MV-4-11 (cell line): ENCODE measurements at regions not wholly inside any gene's neighbourhood (a gene's known extent, or its start where the extent isn't known, plus 50 kb on each side); places are given as distances from the start of the nearest gene placed in this dataset.
"Not testable (repeated sequence)": the region's sequence is repeated elsewhere in the genome, so short reads cannot be mapped to it uniquely, and the experiment has no call there.

Experiments used
- DNase-seq: peaks from one replicate; lab custom pipeline; 2025; lab: John Stamatoyannopoulos, UW

GRCh38 chr12:68509242-68509641, 101.5 kb upstream of the RAP1B start:
- DNase-seq: no peak

DNA sequence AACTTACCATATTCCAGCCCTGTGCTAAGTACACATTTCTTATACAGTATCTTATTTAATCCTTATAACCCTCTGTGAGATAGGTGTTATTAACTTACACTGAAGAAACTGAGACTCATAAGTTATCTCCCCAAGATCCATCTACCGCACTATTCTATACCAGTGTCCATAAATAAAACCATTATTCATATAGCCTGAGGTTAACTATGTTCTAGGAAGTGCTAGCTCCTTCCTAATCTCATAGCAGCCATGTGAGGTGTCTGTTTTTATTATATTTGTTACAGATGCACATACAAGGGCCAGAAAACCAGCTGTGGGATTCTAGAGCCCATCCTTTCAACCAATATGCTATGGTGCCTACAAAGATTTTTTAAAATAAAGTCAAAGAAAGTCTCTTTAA, 100.3 kb upstream of the RAP1B start:
- no peak for DNase-seq

DNA sequence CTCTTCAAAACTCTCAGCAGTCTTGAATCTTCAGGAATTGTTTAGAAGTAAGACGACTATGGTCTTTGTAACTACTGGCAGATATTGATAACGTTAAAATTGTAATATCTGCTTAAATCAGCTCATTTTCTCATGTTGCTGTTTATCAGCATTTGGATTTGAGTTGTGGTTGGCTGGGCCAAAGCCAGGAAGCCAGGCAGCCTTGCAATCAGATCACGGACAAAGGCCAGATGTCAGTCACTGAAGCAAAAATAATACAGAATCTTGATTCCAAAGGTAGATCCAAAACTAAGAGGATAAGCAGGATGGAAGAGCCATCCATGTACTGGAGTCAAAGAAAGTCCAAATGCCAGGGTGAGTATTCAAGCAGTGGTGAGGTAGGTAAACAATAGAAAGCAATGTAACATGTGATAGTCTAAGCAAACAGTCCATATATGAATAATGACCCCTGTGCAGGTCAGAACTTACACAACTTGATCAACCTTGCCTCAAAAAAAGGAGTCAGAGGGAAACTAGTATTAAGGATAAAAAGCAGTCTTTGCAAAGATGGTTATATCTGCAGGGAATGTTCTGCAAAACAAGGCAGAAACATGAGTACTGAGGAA, 95.8 kb upstream of the RAP1B start:
- no peak for DNase-seq

DNA sequence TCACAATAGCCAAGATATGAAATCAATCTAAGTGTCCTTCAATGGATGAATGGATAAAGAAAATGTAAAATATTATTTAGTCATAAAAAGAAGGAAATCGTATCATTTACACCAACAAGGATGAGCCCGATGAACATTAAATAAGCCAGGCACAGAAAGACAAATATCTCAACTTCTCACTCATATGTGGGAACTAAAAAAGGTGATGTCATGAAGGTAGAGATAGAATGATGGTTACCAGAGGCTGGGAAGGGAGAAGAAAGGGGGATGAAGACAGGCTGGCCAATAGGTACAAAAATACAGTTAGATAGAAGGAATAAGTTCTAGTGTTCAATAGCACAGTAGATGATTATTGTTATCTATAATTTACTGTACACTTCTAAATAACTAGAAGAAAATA, 94.9 kb upstream of the RAP1B start:
- DNase-seq: no peak

- DNase-seq: no peak
Measured at GRCh38 chr12:68521321-68521839, 89.3 kb upstream of the RAP1B start.

DNA sequence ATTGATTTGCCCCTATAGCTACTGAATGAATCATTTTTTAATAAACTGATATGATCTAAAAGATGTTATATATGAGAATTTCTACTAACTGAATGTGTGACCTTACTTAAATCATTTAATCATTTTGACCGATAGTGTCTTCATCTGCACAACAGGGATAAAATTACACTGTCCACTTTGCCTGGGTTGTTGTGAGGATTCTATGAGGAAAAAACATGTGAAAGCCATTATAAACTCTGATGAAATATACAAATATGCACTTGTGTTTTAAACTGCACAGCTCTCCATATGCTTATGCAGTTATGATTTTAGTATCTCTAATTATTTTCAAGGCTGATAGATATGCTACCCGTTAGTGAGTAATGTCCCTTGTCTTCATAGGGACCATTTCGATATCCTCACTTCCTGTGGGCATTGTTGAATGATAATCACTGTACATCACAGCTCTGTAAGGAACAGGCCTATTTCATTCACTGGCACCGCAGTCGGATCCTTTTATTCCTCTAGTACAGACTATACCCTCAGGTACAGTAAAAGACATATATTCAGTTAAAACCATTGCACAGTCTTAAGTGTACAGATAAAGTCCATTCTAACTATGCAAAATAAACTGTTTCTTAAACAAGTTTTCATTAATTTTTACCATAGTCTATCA, 88.7 kb upstream of the RAP1B start:
- DNase-seq: no peak

GRCh38 chr12:68529466-68529865, 81.2 kb upstream of the RAP1B start:
- DNase-seq: no peak

- no peak for DNase-seq
Measured at GRCh38 chr12:68529869-68530268, 80.8 kb upstream of the RAP1B start.

- DNase-seq: no peak
Measured at GRCh38 chr12:68530299-68530698, 80.4 kb upstream of the RAP1B start.

DNA sequence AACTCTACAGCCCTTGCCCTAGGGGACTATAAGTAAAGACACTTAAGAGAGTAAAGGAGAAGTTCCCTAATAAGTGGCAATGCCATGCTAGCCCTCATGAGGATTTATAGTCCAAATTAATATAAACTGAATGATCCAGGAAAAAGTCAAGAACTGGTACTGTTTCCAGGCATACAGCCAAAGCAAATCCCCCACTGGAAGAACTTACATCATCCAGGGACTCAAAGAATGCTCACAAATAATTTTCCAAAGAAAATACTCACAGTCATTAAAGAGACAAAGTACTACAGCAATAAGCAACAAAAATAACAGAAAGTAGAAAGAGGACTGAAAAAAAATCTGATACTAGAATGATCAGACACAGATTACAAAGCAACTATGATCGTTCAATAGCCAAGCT, 79.7 kb upstream of the RAP1B start:
- DNase-seq: no peak

DNA sequence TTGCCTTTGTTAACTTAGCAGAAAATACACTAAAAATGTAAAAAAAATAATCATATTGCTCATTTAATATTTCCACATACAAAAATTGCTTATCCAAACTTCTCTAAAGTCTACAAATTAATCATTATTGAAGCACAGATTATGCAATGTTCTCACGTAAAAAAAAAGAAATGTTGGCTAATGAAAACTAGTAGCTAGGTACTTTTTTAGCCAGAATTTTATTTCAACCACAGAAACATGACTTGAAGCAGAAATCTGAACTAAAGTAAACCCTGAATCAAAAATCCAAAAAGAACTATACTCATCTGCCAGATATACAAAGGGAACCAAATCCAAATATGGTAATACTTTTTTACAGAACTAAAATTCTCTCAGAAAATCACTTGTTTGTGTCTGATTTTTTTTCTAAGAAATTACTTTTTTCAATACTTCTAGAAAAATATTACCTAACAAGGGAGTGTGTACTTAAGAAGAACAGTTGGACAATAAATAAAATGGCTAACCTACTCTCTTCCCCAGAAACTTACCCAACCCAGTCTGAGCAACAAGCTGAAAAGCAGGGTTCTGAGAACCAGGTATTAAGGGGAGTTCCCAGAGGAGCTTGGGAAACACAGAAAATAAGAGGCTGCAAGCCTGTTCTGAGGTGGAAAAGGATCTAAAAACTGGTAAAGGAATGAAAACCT, 78.4 kb upstream of the RAP1B start:
- no peak for DNase-seq

DNA sequence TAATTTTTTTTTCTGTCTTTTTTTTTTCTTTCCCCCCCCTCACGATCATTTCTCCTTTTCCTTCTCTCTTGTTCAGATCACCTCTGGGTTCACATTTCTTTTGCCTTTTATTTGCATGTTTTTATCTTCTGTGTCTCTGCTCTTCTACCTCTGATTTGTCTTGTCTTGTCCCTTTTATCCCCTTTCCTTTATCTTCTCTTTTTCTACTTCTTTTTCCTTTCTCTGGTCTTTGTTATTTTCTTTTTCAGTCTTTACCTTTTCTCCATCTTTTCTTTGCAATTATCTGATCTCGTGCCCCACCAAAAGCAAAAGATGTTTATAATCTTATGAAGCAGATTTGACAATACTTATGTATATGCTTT, 77.8 kb upstream of the RAP1B start:
- no peak for DNase-seq

DNA sequence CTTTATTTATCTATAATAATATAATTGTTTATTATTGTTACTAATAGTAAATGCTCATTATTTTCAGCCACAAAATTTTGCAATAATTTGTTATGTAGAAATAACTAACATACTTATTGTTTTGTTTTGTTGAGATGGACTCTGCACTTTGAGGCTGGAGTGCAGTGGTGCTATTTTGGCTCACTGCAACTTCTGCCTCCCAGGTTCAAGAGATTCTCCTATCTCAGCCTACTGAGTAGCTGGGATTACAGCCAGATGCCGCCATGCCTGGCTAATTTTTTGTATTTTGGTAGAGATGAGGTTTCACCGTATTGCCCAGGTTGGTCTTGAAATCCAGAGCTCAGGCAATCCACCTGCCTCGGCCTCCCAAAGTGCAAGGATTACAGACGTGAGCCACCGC, 76.6 kb upstream of the RAP1B start:
- DNase-seq: no peak

DNA sequence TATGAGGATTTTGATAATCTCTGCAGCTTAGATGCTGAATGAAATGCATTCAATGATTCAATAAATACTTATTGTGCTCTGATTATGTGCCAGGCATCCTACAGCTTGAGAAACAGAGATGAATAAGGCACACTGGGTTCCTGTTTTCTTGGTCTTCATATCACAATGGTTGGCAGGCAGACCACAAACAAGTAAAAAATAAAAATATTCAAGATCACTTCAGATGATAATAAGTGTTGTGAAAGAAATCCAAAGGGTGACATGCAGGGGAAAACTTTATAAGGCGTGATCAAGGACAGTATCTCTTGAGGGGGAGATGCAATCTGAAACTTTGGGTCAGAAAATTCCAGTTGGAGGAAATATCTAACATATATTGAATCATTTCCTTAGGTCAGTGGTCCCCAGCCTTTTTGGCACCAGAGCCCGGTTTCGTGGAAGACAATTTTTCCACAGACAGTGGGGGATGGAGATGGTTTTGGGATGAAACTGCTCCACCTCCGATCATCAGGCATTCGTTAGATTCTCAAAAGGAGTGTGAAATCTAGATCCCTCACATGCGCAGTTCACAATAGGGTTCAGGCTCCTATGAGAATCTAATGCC, 73.7 kb upstream of the RAP1B start:
- DNase-seq: peak; percentile 22

- DNase-seq: no peak
Measured at GRCh38 chr12:68537571-68537970, 73.1 kb upstream of the RAP1B start.

DNA sequence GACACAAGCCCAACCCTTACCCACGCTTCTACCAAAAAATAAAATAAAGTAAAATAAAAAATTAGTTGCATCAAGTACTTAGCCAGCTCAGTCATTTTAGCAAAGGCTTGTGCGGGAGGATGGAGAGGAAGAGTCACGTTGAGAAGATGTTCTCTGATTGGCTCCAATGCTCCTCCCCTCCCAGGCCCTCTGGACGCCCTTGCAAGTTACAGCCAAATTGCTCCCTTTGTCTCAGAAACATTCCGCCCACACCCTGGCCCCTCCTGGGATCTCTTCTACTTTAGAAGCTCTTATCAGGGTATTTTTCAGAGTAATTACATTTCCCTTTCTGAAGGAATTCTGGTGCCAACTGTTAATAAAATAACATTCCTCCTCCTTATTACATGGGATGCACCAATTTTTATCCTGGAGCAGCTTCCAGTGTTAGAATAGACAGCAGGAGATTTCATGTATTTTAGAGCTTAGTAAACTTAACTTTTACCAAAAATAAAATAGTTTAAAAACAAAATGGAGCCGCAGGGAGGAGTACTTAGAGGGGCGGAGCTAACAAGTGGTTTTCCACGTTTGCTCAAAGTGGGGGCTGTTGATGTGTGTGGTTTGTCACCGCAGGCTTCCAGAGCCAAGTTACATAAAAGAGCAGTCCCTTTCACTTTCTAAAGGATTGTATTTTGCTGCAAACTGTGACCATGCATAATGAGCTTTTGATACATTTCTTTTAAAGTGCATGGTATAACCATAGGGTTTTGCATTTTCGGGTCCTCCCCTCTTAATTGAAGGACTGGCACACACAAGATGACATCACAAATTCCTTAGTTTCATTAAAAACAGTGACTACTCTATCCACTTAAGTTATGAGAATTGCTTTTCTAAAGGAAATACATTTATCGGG, 71.7 kb upstream of the RAP1B start:
- peak; percentile 96 for DNase-seq

GRCh38 chr12:68539615-68539952, 71.1 kb upstream of the RAP1B start:
- DNase-seq: no peak

DNA sequence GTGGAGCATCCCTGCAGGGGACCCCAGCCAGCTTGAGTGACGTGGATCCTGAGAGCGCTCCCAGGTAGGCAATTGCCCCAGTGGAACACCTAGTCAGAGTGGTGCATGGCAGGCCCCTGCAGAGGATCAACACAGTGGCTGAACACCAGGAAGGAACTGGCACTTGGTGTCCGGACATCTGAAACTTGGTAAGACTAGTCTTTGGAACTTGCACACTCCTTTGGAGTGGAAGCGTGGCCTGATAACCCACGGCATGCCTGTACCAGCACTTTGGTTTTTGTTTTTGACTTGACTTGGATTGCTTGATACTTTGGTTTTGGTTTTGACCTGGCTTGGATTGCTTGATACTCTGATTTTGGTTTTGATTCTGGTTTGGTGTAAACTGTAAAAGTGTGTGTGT, 69.9 kb upstream of the RAP1B start:
- DNase-seq: not testable (repeated sequence)

GRCh38 chr12:68547318-68547717, 63.4 kb upstream of the RAP1B start:
- DNase-seq: peak; percentile 5

DNA sequence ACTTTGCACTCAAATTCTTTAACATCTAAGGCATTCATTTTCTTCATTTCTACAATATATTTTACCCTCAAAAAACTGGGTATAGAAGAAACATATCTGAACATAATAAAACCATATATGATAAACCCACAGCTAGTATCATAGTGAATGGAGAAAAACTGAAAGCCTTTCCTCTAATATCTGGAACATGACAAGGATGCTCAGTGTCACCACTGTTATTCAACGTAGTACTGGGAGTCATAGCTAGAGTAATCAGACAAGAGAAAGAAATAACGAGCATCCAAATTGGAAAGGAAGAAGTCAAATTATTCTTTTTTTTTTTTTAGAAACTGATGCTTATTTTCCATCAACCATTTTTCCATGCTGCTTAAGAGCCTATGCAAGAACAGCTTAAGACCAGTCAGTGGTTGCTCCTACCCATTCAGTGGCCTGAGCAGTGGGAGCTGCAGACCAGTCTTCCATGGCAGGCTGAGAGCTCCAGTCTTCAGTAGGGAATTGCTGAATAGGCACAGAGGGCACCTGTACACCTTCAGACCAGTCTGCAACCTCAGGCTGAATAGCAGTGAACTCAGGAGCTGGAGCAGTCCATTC, 58.0 kb upstream of the RAP1B start:
- DNase-seq: not testable (repeated sequence)

DNA sequence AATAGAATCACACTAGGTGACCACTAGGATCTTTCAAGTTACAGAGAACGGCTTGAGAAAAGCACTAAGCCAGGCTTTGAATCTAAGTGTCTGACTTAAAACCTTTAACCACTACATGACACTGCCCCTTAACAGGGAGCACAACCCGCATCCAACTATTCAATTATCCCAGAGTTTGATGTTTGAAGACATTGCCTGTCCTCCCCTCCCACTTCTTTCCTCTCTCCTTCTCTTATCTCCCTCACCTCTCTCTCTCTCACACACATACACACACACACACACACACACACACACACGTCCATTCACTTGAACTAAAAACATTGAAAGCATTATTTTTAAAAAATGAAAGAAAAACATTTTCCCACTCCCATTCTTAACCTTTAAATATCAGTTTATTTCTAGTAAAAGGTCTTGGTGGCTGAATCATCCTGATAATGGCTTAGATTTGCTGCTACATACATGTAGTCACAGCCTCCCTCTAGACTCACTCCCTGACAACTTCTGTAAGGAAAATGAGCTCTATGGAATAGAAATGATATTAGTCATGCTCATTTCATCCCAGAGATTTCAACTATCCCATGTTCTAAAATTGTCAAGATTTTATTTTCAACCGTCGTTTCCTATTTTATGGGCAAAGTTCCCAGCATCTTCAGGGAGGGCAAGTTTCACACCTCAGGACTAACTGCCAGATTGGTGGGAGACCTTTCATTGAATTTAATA, 53.5 kb upstream of the RAP1B start:
- no peak for DNase-seq
